ENCODE measurements at regions not wholly inside any gene's neighbourhood (a gene's known extent, or its start where the extent isn't known, plus 50 kb on each side); places are given as distances from the start of the nearest gene placed in this dataset.

- Histone ChIP-seq H3K4me2 (ENCODE audit: insufficient read depth, low read length) (no peak overlapping the region), H2AFZ (ENCODE audit: low read depth, low read length) (no peak overlapping the region), H3K9me1 (replicated peaks; ENCODE audit: control insufficient read depth, extremely low read depth, insufficient read depth, low read length) (no peaks in the 10 kb centered on the region), H3K27me3 (ENCODE audit: control insufficient read depth in 2 of 2, insufficient read depth in 2 of 2, low read length in 2 of 2) (no peaks in the 10 kb centered on the region), H3K27ac (ENCODE audit: insufficient read depth, low read depth, low read length) (no peak overlapping the region), H3K36me3 (ENCODE audit: control insufficient read depth in 2 of 2, extremely low read depth in 1 of 2, insufficient read depth in 2 of 2, low read length in 2 of 2) (no peaks in the 10 kb centered on the region), H3K9me3 (replicated peaks; ENCODE audit: control insufficient read depth, insufficient read depth, low read length) (no peaks in the 10 kb centered on the region), H3K9ac (replicated peaks; ENCODE audit: extremely low read depth, insufficient read depth, low read length) (no peak overlapping the region), H3K79me2 (ENCODE audit: control insufficient read depth, insufficient read depth, low read length) (no peaks in the 10 kb centered on the region), H3K4me3 (replicated peaks in 1 of 3; ENCODE audit: insufficient read depth in 1 of 3, low read depth in 1 of 3, low read length in 3 of 3) (no peak overlapping the region), H4K20me1 (replicated peaks; ENCODE audit: control insufficient read depth, extremely low read depth, insufficient read depth, low read length) (no peaks in the 10 kb centered on the region), H3K4me1 (ENCODE audit: control insufficient read depth, extremely low read depth, insufficient read depth, low read length) (no peaks in the 10 kb centered on the region)
- no TSS peak for BruUV-seq (replicated peaks)
- DNase-seq (ENCODE audit: low read depth, low spot score) (no peak), FAIRE-seq (no peak)
- POLR2A ChIA-PET = no interaction called here
- CTCF ChIA-PET = no interaction called here
- dilution Hi-C loops (cut with MboI; ENCODE audit: extremely low pct_ligation_motif_present, low sequenced_read_pairs) (no loop called here), intact Hi-C loops (cut with micrococcal nuclease) (no loop called here)
- TF ChIP-seq POLR2A (IDR thresholded peaks at IDR 0.05; ENCODE audit: low read depth, low read length) = no peak
- TF ChIP-seq GATA2 (IDR thresholded peaks at IDR 0.05; ENCODE audit: insufficient read depth, insufficient read length, low read depth, low read length) = no peak
- no peak for TF ChIP-seq POLR2AphosphoS5 (IDR thresholded peaks at IDR 0.05; ENCODE audit: insufficient read depth, low read depth, low read length)
- no peak for TF ChIP-seq FOS (IDR thresholded peaks at IDR 0.05; ENCODE audit: borderline replicate concordance, insufficient read depth, low read length)
- TF ChIP-seq MYC (IDR thresholded peaks at IDR 0.05; ENCODE audit: low read depth, low read length) = no peak
- no peak for TF ChIP-seq CTCF (IDR thresholded peaks at IDR 0.05; ENCODE audit: extremely low read depth in 1 of 2, insufficient read depth in 1 of 2, low read depth in 1 of 2, low read length in 2 of 2)
- TF ChIP-seq MAX (IDR thresholded peaks at IDR 0.05; ENCODE audit: insufficient read depth, insufficient read length) = no peak
Observed at GRCh38 chr3:4107430-4107829, 195.7 kb upstream of the SETMAR start.
